HG03558 (cell line): ENCODE measurements at regions not wholly inside any gene's neighbourhood (a gene's known extent, or its start where the extent isn't known, plus 50 kb on each side); places are given as distances from the start of the nearest gene placed in this dataset.
"Not testable (repeated sequence)": the region's sequence is repeated elsewhere in the genome, so short reads cannot be mapped to it uniquely, and the experiment has no call there.

Experiments used
- ATAC-seq: cut with Tn5 transposase; IDR thresholded peaks from one replicate; pipeline ENCODE4 v1.9.1; 2021; ENCODE audit warnings: moderate number of reproducible peaks; ENCODE audit not compliant: unreplicated experiment; ENCODE audit errors: extremely low read depth

- peak; percentile 63 for ATAC-seq
Observed at GRCh38 chr3:138890555-138891187, 55.9 kb upstream of the PIK3CB start.

- no peak for ATAC-seq
Observed at GRCh38 chr3:138889792-138890191, 55.1 kb upstream of the PIK3CB start.

DNA sequence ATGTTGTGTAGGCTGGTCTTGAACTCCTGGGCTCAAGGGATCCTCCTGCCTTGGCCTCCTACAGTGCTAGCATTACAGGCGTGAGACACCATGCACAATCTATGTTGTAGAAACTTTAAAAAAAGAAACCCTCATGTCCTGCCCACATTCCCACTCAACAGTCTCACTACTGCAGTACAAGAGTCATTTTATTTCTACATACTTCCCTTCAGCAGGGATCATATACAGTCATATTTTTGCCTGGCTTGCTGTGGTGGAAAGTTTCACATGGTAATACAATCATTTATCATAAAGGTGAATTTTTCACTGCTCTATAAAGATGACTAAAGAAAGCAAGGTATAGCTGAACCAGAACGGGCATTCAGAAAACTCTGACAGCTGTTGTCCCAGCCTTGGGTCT, 53.8 kb upstream of the PIK3CB start:
- ATAC-seq: no peak

DNA sequence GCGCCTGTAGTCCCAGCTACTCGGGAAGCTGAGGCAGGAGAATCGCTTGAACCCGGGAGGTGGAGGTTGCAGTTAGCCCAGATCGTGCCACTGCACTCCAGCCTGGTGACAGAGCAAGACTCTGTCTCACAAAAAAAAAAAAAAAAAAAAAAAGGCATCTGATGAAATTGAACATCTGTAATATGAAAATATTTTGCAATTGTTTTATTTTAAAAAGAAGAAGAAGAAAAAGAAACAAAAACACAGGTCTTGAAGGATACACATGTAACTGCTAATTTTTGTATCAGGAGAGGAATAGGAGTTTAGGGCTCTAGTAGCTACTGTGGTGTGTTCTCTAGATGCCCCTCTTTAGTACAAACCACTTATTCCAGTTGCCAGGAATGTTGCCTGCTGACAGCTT, 51.4 kb upstream of the PIK3CB start:
- not testable (repeated sequence) for ATAC-seq
